UCSD-AML1 (cell line): ENCODE measurements at regions not wholly inside any gene's neighbourhood (a gene's known extent, or its start where the extent isn't known, plus 50 kb on each side); places are given as distances from the start of the nearest gene placed in this dataset.

Experiments
- DNase-seq: peaks from one replicate; lab custom pipeline; 2025; ENCODE audit not compliant: unreplicated experiment; lab: John Stamatoyannopoulos, UW

DNA sequence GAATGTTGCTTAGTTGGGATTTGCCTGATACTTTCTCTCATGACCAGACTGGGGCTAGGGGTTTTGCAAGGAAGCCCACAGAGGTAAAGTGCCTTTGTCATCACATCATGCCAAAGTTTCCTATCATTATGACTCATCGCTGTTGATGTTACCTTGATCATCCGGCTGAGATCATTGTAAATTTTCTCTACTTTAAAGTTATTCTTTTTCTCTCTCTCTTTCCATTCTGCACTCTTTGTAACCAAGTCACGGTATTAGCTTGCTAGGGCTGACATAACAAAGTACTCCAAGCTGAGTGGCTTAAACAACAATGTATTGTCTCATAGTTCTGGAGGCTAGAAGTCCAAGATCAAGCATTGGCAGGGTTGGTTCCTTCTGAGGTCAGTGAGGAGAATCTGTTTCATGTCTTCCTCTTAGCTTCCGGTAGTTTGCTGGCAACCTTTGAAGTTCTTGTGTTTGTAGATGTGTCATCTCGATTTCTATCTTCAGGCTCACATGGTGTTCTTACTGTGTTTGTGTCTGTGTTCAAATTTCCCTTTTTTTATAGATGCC is 113.0 kb downstream of the DTHD1 start:
- no peak for DNase-seq

GRCh38 chr4:36399762-36400353 is 118.4 kb downstream of the DTHD1 start:
- DNase-seq, result peak; percentile 7

DNA sequence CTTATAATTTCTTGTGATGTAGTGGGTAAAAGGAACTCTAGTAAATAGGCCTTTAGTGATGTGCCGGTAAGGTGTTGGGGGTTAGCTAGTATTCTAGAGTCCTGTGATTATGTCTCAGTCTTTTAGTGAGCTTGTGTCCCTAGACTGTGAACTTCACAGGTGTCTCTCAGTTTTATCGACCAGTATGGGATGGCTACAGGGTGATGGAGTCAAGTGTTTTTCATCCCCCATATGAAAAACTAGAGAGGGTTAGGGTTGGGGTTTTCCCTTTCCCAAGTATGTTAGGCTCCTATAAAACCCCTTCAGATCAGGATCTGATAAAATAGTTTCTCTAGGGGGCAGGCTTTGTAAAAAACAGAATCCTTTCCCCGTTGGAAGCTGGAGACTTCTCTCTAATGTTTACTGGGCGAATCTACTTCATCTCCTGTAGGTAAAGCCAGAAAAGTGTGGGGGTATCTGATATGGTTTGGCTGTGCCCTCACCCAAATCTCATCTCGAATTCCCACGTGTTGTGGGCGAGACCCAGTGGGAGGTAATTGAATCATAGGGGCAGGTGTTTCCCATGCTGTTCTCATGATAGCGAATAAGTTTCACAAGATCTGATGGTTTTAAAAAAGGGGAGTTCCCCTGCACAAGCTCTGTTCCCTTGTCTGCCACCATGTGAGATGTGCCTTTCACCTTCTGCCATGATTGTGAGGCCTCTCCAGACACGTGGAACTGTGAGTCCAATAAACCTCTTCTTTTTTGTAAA is 120.8 kb downstream of the DTHD1 start:
- DNase-seq, result peak; percentile 3

DNA sequence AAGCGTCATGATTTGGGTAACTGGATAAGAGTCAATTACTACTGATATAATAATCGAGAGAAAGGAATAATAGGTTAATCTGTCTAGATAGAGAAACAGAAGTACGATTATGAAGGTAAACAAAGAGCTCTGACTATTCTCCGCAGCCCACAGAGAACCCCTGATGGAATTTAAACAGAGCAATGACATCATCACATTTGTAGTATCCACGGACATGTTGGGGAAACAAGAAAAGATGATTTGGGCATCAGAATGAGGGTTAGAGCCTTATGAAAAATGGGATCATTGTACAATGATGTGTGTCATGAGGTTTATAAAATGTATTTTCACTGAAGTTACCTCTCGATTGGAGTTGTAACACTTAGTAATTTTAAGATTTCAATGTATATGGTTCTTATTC is 129.9 kb downstream of the DTHD1 start:
- DNase-seq, result no peak

DNA sequence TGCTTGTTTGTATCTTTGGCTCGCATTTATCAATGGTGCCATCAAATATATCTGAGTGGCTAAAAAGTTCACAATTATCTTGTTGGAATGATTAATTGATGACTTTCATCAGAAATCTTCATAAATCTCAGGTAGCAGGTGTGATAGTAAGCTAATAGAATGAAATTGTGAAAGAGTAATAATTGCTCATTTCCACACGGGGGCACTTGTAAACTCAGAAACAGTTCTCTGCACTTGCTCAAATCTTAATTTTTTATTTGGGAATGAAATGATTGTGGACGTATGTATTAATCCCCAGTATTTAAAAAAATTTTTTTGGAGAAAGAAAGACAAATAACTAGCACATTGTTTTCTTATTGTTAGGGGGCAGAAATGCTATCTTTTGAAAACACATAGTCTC is 132.8 kb downstream of the DTHD1 start:
- DNase-seq, result no peak

- DNase-seq, result peak; percentile 4
These were observed 135.7 kb downstream of the DTHD1 start for GRCh38 chr4:36417146-36417545.

- DNase-seq, result peak; percentile 7
These were observed 138.8 kb downstream of the DTHD1 start for GRCh38 chr4:36420111-36420679.

DNA sequence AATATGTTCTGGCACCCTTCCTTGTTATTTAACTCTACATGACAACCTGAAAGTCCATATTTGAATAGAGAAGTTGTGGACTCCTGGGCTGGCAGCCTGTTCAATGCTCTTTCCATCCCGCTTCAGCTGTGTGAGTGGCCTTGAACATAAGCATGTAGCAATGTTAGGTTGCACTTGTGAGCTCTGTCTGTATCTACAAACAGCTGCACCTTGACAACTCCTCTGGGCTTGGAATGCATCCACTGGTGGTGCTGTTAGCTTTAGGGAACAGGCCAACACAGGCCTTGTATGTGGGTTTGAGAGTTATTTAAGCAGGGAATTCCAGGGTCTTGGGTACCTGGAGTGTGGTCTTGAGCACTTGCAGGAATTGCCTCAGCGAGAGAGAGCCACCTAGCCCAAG is 141.2 kb downstream of the DTHD1 start:
- DNase-seq, result peak; percentile 3

DNA sequence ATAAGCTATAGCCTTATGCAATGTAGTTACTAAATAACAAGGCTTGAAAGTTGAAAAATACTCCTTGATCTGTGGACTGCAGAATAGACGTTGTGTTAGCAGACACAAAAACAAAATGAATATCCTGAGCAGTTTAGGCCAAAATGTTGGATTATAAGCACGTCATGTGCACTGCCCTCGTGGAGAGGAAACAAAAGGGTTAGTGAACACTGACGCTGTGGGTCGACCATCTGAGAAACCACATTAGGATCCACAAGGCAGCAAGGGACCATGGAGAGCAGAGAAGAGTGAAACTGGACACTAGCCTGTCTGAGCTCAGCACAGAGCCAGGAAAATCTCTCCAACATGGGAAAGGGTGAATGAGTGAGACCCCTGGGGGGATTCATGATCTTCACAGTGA is 145.3 kb downstream of the DTHD1 start:
- DNase-seq, result no peak

DNA sequence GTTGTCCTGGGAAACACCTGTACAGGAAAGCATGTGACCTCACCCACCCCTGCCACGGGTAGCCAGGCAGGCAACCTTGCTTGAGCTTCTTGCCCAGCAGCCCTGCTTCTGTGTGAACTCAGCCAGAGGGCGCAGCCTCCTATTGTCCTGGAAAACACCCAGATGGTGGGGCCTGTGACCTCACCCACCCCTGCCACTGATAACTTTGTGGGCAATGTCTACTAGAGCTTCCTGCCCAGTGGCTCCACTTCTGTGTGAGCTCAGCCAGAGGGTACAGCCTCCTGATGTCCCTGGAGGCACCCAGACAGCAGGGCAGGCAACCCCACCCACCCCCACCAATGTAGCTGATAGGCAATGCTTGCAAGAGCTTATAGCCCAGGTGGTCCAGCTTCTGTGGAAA is 146.3 kb downstream of the DTHD1 start:
- no peak for DNase-seq

DNA sequence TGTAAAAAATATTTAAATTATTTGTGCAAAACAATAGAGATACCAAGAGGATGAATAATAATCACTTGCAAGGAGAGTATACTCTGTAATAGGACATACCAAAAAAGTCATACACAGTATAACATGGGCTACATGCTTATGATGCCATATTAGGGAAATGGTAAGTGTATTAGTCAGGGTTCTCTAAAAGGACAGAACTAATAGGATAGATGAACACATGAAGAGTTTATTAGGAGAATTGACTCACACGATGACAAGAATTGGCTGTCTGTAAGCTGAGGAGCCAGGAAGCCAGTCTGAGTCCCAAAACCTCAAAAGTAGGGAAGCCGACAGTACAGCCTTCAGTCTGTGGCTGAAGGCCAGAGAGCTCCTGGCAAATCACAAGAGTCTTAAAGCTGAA is 151.2 kb downstream of the DTHD1 start:
- DNase-seq, result no peak

- DNase-seq, result no peak
These were observed 158.1 kb downstream of the DTHD1 start for GRCh38 chr4:36439556-36439955.

- DNase-seq, result no peak
These were observed 164.1 kb downstream of the DTHD1 start for GRCh38 chr4:36445480-36445879.

GRCh38 chr4:36446275-36446674 is 164.9 kb downstream of the DTHD1 start:
- DNase-seq, result no peak

DNA sequence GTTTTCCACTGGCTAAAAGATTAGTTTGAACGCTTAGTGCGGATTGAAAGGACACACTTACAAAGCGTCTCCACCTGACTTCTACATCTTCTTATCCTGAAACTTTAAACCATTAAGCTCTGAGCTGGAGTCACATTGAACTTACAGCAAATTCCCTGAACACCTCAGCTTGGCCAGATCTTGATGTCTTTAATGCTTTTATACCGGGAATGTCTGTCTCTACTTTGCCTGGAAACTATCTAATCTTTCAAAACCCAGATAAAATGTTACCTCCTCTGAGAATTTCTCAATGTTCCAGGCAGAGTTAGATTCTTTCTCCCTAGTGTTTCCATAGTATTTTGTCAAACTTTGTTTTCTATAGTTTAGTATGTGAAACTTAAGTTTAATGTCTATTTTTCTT is 179.9 kb downstream of the DTHD1 start:
- DNase-seq, result no peak

GRCh38 chr4:36467670-36468069 is 186.3 kb downstream of the DTHD1 start:
- DNase-seq, result no peak

DNA sequence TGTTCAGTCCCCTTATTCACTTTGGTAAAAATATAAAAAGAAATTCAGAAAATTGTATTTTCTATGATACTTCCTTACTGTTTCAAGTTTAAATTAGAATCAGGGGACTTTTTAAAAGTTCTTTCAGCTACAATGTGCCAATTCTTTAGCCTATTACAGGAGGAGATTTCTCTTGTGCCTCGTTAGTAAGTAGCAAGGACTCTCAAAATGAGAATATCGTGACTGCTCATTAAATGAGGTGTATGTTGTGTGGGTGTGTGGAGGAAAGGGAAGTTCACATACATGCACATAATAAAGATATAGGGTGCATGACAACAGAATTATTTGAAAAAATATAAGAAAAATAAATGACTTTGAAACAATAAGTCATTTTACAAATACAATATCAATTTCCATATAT is 190.5 kb downstream of the DTHD1 start:
- no peak for DNase-seq

DNA sequence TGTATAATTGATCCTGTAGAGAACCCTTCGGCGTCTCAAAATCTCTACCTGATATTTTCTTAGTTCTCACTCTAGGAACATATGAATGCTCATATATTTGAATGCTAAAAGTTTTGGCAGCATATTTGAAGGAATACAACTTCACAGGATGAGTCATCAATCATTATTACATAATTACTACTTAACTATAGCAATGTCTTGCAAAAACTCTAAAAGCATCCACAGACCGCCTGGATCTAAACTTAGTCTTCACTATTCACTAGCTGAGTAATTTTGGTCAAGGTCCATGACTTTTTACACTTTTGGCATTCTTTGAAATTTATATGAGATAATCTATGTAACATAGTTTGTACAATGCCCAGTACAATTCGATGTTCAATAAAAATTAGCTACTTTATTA is 194.7 kb downstream of the DTHD1 start:
- DNase-seq, result no peak

DNA sequence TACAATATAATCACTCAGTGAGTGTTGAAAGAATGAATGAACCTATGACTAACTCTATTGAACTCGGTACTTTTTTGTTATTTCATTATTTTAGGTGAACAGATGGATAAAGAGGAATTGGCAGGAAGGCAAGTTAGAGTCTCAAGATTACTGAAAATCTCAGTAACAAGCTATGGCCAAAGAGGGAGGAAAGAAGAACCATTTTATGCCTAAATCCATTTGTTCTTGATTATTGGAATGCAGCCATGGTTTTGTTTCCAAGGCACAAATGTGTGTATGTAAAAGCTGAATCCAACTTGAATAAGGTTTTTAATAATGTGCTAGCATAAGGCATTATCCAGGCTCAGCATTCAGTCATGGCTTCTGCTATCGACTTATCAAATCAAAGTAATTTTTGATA is 196.4 kb downstream of the DTHD1 start:
- DNase-seq, result no peak

GRCh38 chr4:36485885-36486284 is 204.5 kb downstream of the DTHD1 start:
- DNase-seq, result no peak

DNA sequence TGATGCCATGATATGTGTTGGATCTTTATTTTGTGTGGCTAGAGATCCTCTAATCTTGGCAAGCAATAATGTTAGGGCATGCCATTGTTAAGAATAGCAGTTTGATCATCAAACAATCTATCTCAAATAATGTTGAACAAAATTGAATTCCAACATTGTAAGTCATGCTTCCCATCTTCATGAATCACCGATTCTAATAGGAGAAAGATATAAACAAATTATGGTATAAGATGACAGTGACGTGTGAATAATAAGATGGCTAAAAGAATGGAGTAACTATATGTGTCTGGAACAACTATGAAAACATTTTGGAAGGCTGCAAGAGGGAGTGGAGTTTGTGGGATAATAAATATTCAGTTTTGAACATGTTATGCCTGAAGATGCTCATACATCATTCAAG is 208.4 kb downstream of the DTHD1 start:
- no peak for DNase-seq

DNA sequence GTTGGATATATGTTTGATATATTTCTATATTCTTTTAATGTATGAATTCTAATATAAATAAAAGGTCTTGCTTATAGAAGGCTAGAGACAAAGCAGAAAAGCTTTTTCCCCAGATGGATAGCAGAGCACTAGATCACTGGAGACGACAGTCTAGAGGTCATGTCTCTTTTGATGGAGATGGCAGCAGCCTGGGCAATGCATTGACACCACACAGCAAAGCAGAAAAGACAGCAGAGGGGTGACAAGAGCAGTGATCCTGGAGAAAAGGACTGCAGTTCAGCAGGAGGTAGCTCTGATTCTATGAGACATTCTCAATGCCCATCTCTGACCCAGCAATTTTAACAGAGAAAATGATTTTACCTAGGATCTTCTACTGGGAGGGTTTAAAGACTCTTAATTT is 210.6 kb downstream of the DTHD1 start:
- no peak for DNase-seq
